CD14-positive monocyte (primary cell): ENCODE measurements at regions not wholly inside any gene's neighbourhood (a gene's known extent, or its start where the extent isn't known, plus 50 kb on each side); places are given as distances from the start of the nearest gene placed in this dataset.

Experiments
- DNase-seq, 3 donors: peaks; one replicate each; pipeline ENCODE4 v3.0.0-alpha.2; 2011 to 2022
- H2AFZ ChIP-seq: 2 replicates; pipeline ENCODE4 v1.6.0; 2012; ENCODE audit warnings: mild to moderate bottlenecking, low read depth, low read length, inconsistent platforms; ENCODE audit not compliant: insufficient read depth, poor library complexity, severe bottlenecking
- H3K27ac ChIP-seq, 2 donors: 1 replicate in 1 of 2; 2 replicates in 1 of 2; pipeline ENCODE4 v1.5.1; 2012 to 2013; ENCODE audit warnings: low read length in 2 of 2, control low read depth in 1 of 2, inconsistent platforms in 1 of 2, low read depth in 1 of 2, mild to moderate bottlenecking in 1 of 2
- H3K27me3 ChIP-seq, 2 donors: one replicate each; pipeline versions ENCODE4 v1.6.0 to v1.6.1; 2011 to 2013; ENCODE audit warnings: low read length in 2 of 2; ENCODE audit not compliant: control insufficient read depth in 2 of 2, insufficient read depth in 2 of 2
- H3K36me3 ChIP-seq, 2 donors: replicated peaks in 1 of 2; 1 replicate in 1 of 2; 2 replicates in 1 of 2; pipeline versions ENCODE4 v1.5.1 to v1.6.1; 2012 to 2013; ENCODE audit warnings: low read length in 2 of 2, control low read depth in 1 of 2, inconsistent platforms in 1 of 2, mild to moderate bottlenecking in 1 of 2; ENCODE audit not compliant: insufficient read depth in 2 of 2, control insufficient read depth in 1 of 2
- H3K4me1 ChIP-seq, 2 donors: 1 replicate in 1 of 2; 2 replicates in 1 of 2; pipeline versions ENCODE4 v1.5.1 to v1.6.1; 2012 to 2013; ENCODE audit warnings: low read length in 2 of 2, control low read depth in 1 of 2, inconsistent platforms in 1 of 2, mild to moderate bottlenecking in 1 of 2, moderate library complexity in 1 of 2; ENCODE audit not compliant: insufficient read depth in 2 of 2, control insufficient read depth in 1 of 2
- H3K4me2 ChIP-seq: replicated peaks from 2 replicates; pipeline ENCODE3; 2012; ENCODE audit warnings: low read length, moderate library complexity, mild to moderate bottlenecking; ENCODE audit not compliant: poor library complexity, severe bottlenecking; ENCODE audit errors: extremely low read depth
- H3K4me3 ChIP-seq, 3 experiments: fragments of 200-600 bp in 1 of 3; sonication (generic) in 1 of 3; replicated peaks in 1 of 3; 1 replicate in 2 of 3; 2 replicates in 1 of 3; pipeline ENCODE4 v1.5.1; 2011 to 2013; ENCODE audit warnings: low read length in 3 of 3, mild to moderate bottlenecking in 3 of 3, control low read depth in 2 of 3, low read depth in 2 of 3, inconsistent platforms in 1 of 3, moderate library complexity in 1 of 3
- H3K79me2 ChIP-seq: 2 replicates; pipeline ENCODE4 v1.6.0; 2012; ENCODE audit warnings: mild to moderate bottlenecking, control low read depth, inconsistent platforms, low read length, moderate library complexity; ENCODE audit not compliant: insufficient read depth
- H3K9ac ChIP-seq: 2 replicates; pipeline ENCODE4 v1.6.0; 2017; ENCODE audit warnings: low read length, mild to moderate bottlenecking; ENCODE audit not compliant: insufficient read depth, poor library complexity, severe bottlenecking
- H3K9me3 ChIP-seq, 2 donors: replicated peaks in 1 of 2; 1 replicate in 1 of 2; 2 replicates in 1 of 2; pipeline versions ENCODE4 v1.5.1 to v1.6.1; 2012 to 2013; ENCODE audit warnings: low read length in 2 of 2, control low read depth in 1 of 2; ENCODE audit not compliant: control insufficient read depth in 1 of 2, insufficient read depth in 1 of 2
- H4K20me1 ChIP-seq: 2 replicates; pipeline ENCODE4 v1.6.0; 2012; ENCODE audit warnings: mild to moderate bottlenecking, low read length, control low read depth, moderate library complexity; ENCODE audit not compliant: insufficient read depth
- H3K27ac Mint-ChIP-seq, 7 donors: one replicate each; pipeline ENCODE4 v1.8.0; 2020; ENCODE audit warnings: mild to moderate bottlenecking in 7 of 7, mixed read lengths in 7 of 7, moderate library complexity in 6 of 7, inconsistent platforms in 2 of 7
- H3K27me3 Mint-ChIP-seq, 3 donors: one replicate each; pipeline ENCODE4 v1.8.0; 2021 to 2022; ENCODE audit warnings: low read depth in 3 of 3, mild to moderate bottlenecking in 3 of 3, mixed read lengths in 3 of 3, moderate library complexity in 3 of 3, inconsistent platforms in 1 of 3
- H3K36me3 Mint-ChIP-seq, 2 donors: one replicate each; pipeline ENCODE4 v1.8.0; 2020; ENCODE audit warnings: mixed read lengths in 2 of 2, inconsistent platforms in 1 of 2, mild to moderate bottlenecking in 1 of 2
- H3K4me1 Mint-ChIP-seq: one replicate; pipeline ENCODE4 v1.8.0; 2020; ENCODE audit warnings: mild to moderate bottlenecking, mixed read lengths
- H3K4me3 Mint-ChIP-seq, 2 donors: one replicate each; pipeline ENCODE4 v1.8.0; 2020; ENCODE audit warnings: mild to moderate bottlenecking in 2 of 2, mixed read lengths in 2 of 2, moderate library complexity in 1 of 2
- H3K9me3 Mint-ChIP-seq, 7 donors: one replicate each; pipeline ENCODE4 v1.8.0; 2020 to 2022; ENCODE audit warnings: mixed read lengths in 7 of 7, mild to moderate bottlenecking in 6 of 7, moderate library complexity in 6 of 7, inconsistent platforms in 2 of 7
- WGBS: methylation state at CpG from one replicate; pipeline ENCODE4 v1.1.5; 2013; ENCODE audit warnings: missing lambda C conversion rate; ENCODE audit not compliant: insufficient coverage; 5-methylcytosine and 5-hydroxymethylcytosine counted together
- intact Hi-C, 2 donors: fragments of 100-400 bp; cut with micrococcal nuclease; formaldehyde crosslinking; loops; one replicate each; pipeline versions ENCODE4 v1.15.0 to v1.15.1; 2023
- TF ChIP-seq, protein P1 (sequence below): fragments of 200-600 bp; IDR thresholded peaks from one replicate; pipeline ENCODE4 v1.8.0; 2022; ENCODE audit warnings: antibody characterized with exemption, mild to moderate bottlenecking

DNA sequence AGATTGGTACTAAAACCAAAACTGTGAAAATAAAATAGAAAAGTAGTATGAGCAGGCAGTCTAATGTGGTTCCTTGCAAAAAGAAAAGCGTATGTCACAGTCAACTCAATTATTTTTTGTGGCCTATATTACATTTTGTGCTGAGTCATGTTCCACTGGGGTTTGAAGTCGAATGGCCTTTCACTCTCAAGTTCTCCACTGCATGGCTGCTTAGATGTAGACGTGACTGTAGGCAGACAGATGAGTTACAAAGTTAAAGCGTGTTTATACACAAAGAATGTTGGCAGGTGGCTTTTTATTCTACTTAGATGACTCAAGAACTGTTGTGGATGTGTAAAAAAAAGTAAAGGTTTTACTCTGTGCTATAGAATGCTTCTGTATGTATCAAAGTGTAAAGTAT lies 133.9 kb downstream of the SLITRK6 start:
- intact Hi-C loops = no loop called here
- Histone ChIP-seq H3K4me1 (no peaks in the 10 kb centered on the region), H3K9ac (no peak overlapping the region), H3K36me3 (no peaks in the 10 kb centered on the region), H3K27ac (no peak overlapping the region), H4K20me1 (no peaks in the 10 kb centered on the region), H3K9me3 (no peaks in the 10 kb centered on the region), H3K4me3 (no peak overlapping the region), H3K27me3 (no peaks in the 10 kb centered on the region), H3K4me2 (no peak overlapping the region), H3K79me2 (no peaks in the 10 kb centered on the region), H2AFZ (no peak overlapping the region)
- WGBS = 0% methylated on average over 1 of the region's 4 CpGs
- no peak overlapping the region for H3K27ac Mint-ChIP-seq
- no peak overlapping the region for H3K4me3 Mint-ChIP-seq
- DNase-seq = no peak
- TF ChIP-seq, protein P1, sequence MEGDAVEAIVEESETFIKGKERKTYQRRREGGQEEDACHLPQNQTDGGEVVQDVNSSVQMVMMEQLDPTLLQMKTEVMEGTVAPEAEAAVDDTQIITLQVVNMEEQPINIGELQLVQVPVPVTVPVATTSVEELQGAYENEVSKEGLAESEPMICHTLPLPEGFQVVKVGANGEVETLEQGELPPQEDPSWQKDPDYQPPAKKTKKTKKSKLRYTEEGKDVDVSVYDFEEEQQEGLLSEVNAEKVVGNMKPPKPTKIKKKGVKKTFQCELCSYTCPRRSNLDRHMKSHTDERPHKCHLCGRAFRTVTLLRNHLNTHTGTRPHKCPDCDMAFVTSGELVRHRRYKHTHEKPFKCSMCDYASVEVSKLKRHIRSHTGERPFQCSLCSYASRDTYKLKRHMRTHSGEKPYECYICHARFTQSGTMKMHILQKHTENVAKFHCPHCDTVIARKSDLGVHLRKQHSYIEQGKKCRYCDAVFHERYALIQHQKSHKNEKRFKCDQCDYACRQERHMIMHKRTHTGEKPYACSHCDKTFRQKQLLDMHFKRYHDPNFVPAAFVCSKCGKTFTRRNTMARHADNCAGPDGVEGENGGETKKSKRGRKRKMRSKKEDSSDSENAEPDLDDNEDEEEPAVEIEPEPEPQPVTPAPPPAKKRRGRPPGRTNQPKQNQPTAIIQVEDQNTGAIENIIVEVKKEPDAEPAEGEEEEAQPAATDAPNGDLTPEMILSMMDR = no peak
- H3K4me1 Mint-ChIP-seq = no peaks in the 10 kb centered on the region
- peaks cover 0 to 5% (median 2%) of the 10 kb centered on the region in 7 donors for H3K9me3 Mint-ChIP-seq
- no peaks in the 10 kb centered on the region for H3K27me3 Mint-ChIP-seq
- H3K36me3 Mint-ChIP-seq = no peaks in the 10 kb centered on the region

DNA sequence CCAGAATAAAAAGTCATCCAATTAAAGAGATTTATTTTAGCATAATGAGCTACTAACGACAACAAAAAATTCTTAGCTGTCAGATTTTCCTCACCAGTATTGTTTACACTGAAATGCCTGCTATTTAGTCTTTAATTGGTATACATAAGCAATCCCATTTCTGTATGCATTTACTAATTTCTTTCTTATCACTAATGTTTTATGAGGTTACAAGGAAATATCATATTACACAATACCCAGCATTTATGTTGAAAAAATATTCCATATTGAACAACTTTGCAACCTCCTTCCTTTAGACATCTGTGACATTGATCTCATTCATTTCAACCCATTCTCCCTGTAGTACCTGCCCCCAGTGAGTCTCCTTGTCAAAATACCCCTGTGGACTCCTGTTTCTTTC lies 135.4 kb downstream of the SLITRK6 start:
- Mint-ChIP-seq H3K27me3 (no peaks in the 10 kb centered on the region), H3K4me1 (no peaks in the 10 kb centered on the region), H3K9me3 (peaks cover 0 to 7% (median 2%) of the 10 kb centered on the region in 7 donors), H3K4me3 (no peak overlapping the region), H3K36me3 (no peaks in the 10 kb centered on the region), H3K27ac (no peak overlapping the region)
- Histone ChIP-seq H3K4me2 (no peak overlapping the region), H3K27me3 (no peaks in the 10 kb centered on the region), H3K79me2 (no peaks in the 10 kb centered on the region), H4K20me1 (no peaks in the 10 kb centered on the region), H3K27ac (no peak overlapping the region), H3K4me3 (no peak overlapping the region), H3K9me3 (no peaks in the 10 kb centered on the region), H3K9ac (no peak overlapping the region), H3K4me1 (no peaks in the 10 kb centered on the region), H2AFZ (no peak overlapping the region), H3K36me3 (no peaks in the 10 kb centered on the region)
- intact Hi-C loops = no loop called here
- no CpG with 5 or more reads among the region's 1 CpG for WGBS
- TF ChIP-seq, protein P1 = no peak
- DNase-seq = no peak
